HG02943 (cell line): ENCODE measurements at regions not wholly inside any gene's neighbourhood (a gene's known extent, or its start where the extent isn't known, plus 50 kb on each side); places are given as distances from the start of the nearest gene placed in this dataset.

ENCODE experiments used
- ATAC-seq: cut with Tn5 transposase; IDR thresholded peaks from one replicate; pipeline ENCODE4 v1.9.1; 2021; ENCODE audit warnings: mild to moderate bottlenecking, low read depth, moderate library complexity; ENCODE audit not compliant: unreplicated experiment

DNA sequence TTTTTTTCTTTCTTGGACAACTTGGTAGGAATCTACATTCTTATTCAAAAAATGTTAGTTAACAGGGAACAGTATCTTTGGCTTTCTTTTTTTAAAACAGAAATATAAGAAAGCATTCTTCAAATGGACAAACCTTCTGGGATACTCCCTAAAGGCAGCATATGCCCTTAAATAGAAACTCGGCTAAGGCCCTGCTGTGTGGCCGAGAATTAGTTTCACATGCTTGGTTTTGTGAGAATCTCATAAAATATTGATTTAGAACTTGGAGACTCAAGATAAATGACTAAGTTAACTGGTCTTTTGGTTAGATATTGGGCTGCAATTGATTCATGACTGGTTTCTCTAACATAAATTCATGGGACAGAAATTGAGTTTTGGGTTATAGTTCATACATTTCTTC lies 359.9 kb upstream of the XYLT1 start:
- no peak for ATAC-seq

DNA sequence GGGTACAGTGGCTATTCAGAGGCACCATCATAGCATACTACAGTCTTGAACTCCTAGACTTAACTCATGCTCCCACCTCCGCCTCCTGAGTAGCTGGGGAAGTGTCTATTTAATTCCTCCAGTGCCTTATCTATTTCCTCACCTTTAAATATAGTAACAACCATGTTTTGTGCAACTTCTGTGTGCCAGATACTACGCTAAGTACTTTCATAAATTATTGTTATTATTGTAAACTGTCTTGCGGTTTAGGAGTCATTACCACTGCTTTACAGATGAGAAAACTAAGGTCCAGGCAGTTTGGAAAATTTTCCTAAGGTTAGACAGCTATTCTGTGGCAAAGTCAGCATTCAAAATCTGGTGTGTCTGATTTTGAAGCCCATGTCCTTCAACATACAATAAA lies 359.1 kb upstream of the XYLT1 start:
- no peak for ATAC-seq

DNA sequence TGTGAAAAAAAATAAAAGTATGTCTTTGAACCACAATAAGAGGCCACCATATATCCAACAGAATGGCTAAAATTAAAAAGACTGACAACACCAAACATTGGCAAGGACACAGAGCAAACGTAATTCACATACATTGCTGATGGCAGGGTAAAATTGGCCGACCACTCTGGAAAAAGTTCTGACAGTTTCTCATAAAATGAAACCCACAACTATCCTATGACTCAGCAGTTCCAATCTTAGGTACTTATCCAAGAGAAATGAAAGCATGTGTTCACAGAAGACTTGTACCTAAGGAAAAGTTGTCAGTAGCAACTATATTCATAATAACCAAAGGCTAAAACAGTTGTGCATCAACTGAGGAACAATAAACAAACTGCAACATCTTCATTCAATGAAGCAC lies 357.3 kb upstream of the XYLT1 start:
- no peak for ATAC-seq

DNA sequence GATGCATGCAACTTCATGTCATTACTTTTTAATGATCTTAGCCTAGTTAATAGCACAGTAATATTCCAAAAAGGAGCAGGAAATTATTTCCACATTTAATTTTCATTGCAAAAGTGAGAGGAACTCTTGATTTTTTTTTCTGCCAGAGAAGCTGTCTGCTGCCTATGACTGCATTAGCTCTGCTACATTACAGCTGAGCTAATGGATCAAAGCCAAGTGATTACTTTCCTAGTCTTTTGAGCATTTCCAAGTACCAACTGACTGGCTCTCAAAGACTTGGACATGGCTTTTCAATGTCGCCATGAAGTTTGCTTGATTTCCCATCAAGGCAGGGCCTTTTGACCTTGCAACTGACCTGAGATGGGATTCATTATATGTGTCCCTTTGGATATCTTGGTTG lies 356.6 kb upstream of the XYLT1 start:
- no peak for ATAC-seq

DNA sequence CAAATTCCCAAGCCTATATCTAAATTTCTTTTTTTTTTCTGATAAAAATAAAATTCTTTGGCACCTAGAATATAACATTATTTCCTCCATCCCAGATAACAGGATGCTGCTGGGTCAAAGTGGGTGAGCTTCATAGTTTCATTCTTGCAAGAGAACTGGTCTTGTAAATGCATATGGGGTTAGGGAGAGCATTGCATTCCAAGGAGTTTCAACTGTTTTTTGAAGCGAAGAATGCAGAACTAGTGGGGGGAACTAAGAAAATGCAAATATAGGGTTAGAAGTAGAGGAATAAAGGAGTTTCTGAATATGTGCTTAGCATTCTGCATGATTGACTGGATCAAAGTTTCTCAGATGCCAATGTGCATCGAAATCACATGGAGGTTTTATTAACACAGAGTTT lies 347.2 kb upstream of the XYLT1 start:
- ATAC-seq, result no peak

DNA sequence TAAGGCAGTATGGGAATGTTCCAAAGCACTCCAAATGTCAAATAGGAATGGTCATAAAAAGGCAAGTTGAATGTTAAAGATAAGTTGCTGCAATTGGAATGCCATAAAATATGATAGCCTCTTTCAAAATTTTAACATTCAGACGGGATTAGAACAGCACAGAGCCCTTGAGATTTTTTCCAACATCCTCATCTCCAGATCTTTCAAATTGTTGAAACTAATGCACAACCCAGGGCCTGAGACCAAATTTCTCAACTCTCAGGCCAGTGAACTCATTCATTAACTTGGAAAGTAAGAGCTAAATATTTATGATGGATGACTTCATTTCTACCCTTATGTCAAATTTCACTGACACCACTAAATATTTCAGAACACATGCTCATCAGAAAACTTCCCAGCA lies 346.5 kb upstream of the XYLT1 start:
- ATAC-seq, result no peak

DNA sequence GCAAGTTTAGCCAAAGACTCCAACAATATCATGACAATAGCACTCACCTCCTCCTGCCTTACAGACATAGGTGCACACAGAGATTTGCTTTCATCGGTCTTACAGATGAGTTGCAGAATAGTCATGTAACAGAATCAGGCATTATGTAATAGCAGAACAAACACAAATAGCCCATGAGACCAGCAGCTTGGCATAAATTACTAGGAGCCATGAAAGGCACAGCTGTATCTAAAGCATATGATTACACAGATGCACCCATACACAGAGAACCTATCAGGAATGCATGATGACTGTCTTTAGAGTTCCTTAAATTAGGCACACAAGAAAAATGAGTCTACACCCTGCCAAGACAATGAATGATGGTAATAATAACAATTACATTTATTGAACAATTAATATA lies 342.0 kb upstream of the XYLT1 start:
- ATAC-seq, result no peak

DNA sequence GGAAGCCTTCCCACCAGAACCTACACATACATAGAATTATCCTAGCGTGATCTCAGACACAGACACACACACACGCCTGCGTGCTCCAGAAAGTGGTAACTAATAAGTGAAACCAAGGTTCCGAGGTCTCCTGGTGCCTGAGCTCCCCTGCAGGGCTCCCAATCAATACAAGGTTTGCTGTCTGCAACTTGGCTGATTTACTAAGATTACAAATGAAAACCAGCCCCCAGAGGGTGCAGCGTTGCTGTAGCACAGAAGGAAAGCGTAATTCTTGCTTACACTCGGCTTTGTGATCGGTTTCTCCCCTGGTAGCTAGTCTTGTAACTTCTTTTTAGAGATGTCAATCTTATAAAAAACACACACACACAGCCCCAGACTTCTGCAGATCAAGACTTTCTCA lies 334.1 kb upstream of the XYLT1 start:
- ATAC-seq, result no peak

DNA sequence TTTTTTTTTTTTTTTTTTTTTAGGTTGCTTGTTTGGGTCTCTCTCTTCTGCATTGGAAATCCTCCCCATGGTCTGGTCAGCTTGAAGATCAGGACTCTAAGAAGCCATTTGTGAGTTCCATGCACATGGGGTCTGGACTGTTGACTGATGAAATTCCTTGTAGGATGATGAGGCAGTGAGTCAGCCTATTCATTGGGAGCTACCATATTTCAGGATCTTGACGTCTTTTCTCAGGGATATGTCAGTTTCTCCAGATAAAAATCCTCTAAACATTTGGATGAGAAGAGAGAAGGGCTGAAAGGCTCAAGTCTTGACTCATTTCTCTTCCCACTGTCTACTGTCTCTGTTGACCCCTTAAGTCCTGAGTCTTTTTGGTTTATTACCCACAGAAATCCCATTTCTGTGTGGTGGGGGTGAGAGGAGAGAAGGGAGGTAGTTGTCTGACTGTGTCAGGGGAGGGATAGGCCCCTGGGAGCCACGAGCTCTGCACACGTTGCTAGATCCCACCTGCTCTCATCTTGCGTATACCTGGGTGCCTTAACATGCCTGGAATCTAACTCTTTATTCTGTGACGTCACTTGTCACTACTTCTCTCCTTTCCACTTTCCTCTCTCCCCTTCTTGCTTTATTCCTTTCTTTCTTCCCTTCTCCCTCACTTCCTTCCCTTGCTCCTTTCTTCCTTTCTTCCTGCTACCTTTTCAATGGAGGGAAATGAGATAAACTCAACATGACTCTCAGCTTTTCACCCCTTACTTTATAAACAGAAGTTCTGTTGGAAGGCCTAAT lies 333.1 kb upstream of the XYLT1 start:
- no peak for ATAC-seq

DNA sequence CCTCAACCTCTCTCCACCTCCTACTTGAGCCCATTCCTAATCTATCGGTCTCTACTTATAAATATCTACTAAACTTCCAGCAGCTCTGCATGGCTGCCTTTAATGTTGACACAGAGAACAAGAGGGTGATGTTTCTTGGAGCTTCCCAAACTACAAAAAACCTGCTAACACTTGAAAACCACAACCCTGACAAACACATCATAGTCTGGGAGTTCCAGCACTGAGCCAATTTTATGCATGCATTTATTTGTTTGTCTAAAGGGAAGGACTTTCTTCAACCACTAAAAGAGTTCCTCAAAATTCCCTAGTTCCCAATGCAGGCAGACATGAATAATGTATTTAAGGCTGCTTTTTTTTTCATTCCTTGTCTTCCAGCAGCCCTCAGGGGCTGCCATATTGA lies 331.8 kb upstream of the XYLT1 start:
- no peak for ATAC-seq

DNA sequence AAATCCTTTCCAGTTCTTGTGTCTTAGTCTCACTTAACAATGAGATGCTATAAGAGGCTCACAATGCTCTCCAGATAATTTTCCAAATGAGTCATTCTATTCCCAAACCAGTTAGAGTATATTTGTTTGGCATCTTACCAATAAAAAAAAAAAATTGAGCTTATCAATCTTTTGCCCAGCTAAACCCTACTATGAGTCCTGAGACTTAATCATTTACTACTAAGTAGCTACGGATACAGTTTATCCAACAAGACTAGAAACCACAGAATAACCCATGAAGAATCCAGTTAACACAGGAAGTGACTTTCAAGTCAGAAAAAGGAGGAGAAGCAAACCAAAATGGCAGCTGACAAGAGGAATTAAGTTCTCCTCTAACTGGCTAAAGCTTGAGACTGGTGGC lies 330.3 kb upstream of the XYLT1 start:
- no peak for ATAC-seq

DNA sequence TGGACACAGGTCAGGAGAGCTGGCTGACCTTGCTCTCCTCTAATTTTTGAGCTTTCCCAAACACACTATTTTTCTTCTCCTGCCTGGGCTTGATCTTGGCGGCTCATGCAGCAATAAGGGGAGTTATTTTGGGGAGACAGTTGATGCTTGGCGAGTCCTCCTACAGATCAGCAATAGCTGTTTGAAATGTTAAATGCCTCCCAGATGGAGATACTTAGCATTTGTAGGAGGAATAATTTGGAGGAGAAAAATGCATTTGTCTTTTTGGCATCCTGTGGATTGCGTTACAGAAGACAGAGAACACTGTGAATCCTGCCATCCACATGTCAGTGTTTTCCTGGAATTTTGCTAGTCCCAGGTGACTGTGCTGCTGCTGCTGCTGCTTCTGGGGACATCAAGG lies 328.0 kb upstream of the XYLT1 start:
- no peak for ATAC-seq

DNA sequence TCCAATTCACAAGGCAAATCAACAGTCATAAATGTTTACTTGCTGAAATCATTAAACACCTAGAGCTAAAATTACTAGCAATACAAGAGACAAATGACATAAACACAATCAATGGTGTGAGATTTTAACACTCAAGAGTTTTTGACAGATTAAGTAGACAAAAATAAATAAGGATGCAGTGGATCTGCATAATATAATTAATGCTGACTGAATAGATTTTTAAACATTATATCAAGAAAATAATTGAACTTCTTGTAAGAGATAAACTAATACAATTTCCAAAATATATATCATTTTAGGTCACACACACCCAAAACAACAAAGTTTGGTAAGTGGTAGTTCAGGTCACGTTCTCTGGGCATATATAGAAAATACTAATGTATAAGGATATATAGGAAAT lies 322.6 kb upstream of the XYLT1 start:
- ATAC-seq, result no peak

DNA sequence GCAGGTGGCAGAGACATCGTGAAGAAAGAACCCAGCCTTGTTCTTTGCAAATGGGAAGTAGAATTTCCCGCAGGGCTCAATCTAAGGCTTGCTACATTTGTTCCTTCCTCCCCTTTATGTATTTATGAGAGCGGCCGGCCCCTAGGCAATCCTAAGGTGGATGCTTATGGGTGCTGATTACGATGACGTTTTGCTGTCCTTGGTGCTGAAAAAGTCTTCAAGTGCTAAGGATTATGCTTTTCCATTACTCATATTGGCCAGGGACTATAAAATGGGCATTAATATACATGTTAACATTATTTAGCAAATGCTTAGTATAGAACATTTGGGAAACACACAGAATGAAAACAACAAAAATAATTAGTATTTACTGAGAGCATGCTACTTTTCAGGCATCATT lies 313.3 kb upstream of the XYLT1 start:
- ATAC-seq, result no peak

DNA sequence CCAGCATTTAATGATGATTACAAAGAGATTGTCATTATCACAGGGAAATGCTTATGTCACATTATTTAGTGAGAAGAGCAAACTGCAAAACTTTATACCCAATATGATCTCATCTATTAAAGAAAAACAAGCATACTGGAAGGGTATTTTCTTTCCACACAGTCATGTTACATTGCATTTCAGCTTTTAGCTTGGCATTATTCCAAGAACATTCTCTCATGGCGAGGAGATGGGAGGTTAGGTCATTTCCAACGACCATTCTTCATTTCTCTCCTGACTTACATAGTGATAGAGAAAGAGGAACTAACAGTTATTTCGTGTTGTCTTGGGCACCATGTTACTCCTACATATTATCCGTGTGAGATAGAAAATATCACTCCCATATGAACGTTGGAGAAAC lies 309.4 kb upstream of the XYLT1 start:
- ATAC-seq, result no peak

DNA sequence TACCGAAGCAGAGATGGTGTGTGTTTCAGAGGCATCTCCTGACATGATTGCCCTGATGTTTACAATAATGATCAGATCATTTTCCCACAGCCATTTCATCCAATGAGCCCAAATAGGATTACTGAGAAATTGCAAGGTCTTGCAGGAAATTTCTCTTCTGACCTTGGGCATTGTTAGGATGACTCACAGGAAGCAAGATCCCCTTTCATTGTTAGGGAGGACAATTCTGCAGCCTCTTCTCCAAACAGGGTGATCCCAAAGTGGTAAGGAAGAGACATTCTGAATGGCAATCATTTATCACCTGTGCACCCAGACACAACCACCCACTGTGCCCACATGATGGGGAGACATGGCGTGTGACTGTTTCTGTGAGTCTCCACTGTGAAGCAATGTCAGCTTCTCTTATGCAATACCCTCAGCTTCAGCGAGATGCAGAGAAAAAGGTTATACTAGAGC lies 306.7 kb upstream of the XYLT1 start:
- ATAC-seq, result no peak

DNA sequence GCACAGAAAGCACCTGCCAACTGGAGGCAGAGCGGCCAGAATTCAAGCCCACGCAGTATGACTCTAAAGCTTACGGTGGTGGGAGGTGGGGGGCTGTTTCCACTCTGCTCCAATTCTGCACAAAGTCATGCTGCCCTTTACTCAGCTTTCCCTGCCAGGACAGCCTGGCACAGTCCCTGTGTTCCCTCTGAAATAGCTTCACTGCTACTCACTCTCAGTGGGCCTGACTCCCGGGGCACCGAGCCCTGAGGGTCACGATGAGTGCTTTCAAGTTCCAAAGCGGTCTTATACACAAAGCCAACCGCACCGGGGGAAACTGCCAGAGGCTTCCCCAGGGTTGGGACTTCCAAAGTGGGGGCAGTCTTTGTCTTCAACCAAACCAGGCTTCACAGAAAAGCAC lies 306.1 kb upstream of the XYLT1 start:
- no peak for ATAC-seq

DNA sequence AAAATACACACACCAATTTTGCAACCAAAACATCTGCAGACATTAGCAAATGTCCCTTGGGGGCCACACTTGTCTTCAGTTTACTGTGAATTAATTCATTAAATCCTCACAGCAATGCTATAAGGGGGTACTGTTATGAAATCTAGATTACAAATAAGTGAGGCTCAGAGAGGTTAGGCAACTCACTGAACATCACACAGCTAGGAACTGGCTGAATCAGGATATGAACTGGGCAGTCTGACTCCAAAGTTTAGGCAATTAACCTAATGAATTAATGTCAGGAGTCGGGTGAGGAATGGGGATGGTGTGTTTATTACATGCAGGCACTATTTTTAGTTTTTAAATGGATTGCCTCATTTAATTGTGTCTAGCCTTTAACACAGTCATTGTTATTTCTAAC lies 305.7 kb upstream of the XYLT1 start:
- no peak for ATAC-seq

DNA sequence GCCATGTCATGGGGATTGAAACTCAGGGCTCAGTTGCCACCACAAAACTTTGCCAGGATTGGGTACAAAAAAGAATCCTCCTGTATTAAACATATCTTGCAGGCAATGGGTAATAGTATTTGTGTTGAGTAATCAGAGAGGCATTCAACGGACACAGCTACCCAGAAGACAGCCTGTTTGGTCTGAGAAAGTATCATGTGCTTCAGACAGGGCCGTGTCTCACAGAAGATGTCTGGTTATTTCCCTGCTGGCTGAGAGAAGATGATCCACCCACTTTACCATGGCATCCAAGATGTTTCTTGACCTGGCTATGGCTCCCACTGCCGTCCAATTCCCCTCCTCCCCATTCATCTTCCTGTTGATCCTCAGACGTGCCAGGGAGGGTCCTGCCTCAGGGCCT lies 304.3 kb upstream of the XYLT1 start:
- no peak for ATAC-seq

DNA sequence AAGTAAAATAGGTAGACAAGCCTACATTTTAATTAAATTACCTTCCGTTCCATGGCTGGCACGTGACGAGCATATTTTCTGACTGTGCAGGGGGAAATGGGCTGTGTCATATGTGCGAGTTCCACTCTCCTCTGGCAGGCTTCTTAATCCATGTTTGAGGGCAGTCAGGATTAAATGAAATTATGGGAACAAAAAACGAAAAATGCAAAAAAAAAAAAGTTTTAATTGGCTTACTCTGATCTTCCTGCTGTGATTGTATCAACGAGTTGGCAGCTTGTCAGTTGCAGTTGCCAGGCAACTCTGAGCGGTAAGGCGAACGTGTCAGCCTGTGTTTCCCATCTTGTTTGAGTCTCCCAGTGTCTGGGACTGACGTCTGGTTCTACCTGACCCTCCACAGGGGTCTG lies 302.9 kb upstream of the XYLT1 start:
- ATAC-seq, result no peak

DNA sequence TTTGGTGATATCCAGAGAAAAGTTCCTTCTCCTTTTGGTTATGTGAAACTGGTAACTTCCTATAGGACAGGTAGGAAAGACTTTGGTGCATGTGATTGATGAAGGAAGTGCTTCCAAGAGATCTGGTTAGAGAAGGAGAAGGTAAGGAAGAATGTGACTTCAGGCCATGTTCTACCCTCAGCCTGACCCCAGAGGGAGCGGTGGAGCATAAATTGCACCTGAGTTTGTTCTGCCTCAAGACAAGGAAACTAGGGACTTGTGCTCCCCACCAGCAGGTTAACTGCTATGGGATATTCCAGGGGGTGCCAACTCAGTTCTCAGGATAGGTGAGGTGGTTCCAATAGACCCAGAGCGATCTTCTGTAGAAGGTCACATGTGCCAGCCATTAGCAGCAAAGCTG lies 299.3 kb upstream of the XYLT1 start:
- no peak for ATAC-seq

DNA sequence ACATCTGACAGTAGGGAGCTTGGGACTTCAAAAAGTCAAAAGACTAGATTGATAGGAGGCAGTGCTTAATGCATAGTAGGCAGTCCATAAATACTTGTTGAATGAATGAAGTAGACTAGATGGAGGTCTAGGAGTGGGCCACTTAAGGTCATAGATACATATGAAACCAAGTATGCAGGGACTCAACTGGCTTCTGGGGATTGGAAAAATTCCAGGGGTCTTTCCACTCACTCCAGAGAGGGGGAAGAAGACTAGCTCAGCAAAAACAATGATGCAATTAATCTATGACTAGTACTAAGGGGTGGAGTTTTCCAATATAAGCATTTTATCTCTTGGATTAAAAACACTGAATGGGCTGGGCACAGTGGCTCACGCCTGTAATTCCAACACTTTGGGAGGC lies 298.3 kb upstream of the XYLT1 start:
- no peak for ATAC-seq

DNA sequence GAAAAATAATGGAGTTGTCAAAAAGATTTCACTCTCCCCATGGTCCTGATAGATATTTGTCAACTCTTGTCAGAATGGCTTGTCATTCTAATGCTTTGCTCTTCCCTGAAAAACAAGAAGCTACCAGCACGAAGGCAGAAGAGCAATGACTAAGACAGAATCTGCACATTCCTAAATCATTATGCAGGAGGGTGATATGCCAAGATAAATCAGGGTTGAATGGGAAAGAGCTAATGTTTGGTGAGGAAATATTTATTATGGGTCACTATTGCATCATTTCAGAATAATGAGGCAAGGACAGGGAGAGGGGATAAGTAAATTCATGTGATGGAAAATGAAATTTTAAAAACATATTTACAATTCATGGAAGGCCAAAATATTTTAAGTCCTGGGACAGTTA lies 297.5 kb upstream of the XYLT1 start:
- ATAC-seq, result no peak
